ENCODE measurements at regions not wholly inside any gene's neighbourhood (a gene's known extent, or its start where the extent isn't known, plus 50 kb on each side); places are given as distances from the start of the nearest gene placed in this dataset.
A peak's percentile ranks its signal among the peaks of the same experiment; 100 is the strongest.

DNA sequence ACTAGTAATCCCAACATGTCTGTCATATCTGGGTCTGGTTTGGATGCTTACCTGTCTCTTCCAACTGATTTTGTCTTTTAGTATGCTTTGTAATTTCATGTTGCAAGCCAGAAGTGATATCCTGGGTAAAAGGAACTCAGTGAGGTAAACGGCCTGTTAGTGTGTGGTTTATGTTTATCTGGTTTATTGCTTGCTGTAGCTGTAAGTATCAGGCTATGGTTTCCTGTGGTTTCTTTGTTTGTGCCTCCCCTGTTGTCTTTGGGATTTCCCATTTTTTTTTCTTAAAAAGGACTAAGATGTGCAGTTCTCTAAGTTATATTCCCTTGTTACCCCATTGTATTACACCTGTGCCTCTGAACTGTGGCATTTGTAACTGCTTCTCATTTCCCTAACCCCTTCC, 323.5 kb upstream of the POM121L12 start:
- Histone ChIP-seq H3K36me3 (no peaks in the 10 kb centered on the region), H3K9me3 (no peaks in the 10 kb centered on the region), H3K4me1 (peaks cover 9% of the 10 kb centered on the region; the same call in 1 of the 2 replicates), H3K4me3 (ENCODE audit: low read depth, low read length) (no peak overlapping the region), H3K27me3 (no peaks in the 10 kb centered on the region)
- no peak for DNase-seq
- TF ChIP-seq, protein P1, sequence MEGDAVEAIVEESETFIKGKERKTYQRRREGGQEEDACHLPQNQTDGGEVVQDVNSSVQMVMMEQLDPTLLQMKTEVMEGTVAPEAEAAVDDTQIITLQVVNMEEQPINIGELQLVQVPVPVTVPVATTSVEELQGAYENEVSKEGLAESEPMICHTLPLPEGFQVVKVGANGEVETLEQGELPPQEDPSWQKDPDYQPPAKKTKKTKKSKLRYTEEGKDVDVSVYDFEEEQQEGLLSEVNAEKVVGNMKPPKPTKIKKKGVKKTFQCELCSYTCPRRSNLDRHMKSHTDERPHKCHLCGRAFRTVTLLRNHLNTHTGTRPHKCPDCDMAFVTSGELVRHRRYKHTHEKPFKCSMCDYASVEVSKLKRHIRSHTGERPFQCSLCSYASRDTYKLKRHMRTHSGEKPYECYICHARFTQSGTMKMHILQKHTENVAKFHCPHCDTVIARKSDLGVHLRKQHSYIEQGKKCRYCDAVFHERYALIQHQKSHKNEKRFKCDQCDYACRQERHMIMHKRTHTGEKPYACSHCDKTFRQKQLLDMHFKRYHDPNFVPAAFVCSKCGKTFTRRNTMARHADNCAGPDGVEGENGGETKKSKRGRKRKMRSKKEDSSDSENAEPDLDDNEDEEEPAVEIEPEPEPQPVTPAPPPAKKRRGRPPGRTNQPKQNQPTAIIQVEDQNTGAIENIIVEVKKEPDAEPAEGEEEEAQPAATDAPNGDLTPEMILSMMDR (IDR thresholded peaks at IDR 0.05; ENCODE audit: low read depth, low read length): no peak

DNA sequence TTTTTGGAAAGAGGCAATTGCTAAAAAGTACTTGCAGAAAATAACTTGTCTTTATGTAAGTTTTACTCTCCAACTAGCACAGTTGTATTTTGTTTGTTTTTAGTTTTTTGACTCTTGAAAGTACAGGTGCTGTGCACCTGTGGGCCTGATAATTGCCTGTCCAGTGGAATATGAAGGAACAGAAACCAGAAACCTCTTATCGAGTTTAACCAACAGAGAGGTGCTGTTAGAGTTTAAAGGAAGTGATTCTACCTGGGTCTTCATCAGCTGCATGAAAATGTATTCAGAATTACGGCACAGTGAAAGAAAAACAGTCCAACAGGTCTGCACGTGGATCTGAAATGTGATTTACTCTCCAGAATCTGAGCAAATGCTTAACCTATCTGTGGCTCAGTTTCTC, 326.6 kb upstream of the POM121L12 start:
- no peaks in the 10 kb centered on the region for H3K36me3 ChIP-seq
- H3K9me3 ChIP-seq: no peaks in the 10 kb centered on the region
- TF ChIP-seq, protein P1 (IDR thresholded peaks at IDR 0.05; ENCODE audit: low read depth, low read length): no peak
- H3K4me1 ChIP-seq: no peaks in the 10 kb centered on the region; the same call in 1 of the 2 replicates
- no peak overlapping the region for H3K4me3 ChIP-seq (ENCODE audit: low read depth, low read length)
- no peaks in the 10 kb centered on the region for H3K27me3 ChIP-seq
- DNase-seq: no peak

DNA sequence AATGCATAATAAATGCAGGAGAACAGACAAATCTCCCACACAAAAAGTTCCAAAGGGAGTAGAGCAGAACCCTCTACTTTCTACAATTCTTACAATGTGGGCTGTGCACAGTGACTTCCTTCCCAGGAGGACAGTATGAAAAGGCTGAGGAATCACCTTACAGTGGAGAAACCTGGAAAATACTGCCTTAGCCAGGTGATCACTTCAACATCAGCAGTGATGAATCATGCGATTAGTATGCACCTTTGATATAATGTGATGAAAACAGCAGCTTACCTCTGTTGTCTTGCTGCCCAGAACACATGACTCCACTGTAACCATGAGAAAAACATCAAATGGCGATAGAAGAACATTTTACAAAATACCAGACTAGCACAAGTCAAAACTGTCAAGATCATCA, 329.7 kb upstream of the POM121L12 start:
- H3K9me3 ChIP-seq: no peaks in the 10 kb centered on the region
- H3K4me3 ChIP-seq (ENCODE audit: low read depth, low read length): no peak overlapping the region
- H3K27me3 ChIP-seq: no peaks in the 10 kb centered on the region
- H3K36me3 ChIP-seq: no peaks in the 10 kb centered on the region
- no peak for DNase-seq
- H3K4me1 ChIP-seq: no peaks in the 10 kb centered on the region; the same call in 1 of the 2 replicates
- TF ChIP-seq, protein P1 (IDR thresholded peaks at IDR 0.05; ENCODE audit: low read depth, low read length): no peak

DNA sequence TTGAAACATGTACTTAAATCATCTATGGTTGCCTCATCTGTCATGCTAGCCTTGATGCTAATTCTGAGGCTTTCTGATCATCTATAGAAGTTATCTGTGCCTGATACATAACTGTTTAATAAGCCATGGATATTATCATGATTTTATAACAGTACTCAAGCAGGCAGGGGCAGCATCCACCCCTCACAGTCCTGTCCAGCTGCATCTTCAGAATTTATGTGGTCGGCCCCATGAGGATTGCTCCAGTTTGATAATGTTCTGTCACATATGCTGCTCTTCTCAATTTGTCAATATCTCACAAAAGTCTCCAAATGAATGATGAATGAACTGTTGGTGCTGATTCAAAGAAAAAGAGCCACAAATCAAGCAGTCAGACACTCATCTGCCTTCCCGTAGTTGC, 335.1 kb upstream of the POM121L12 start:
- no peaks in the 10 kb centered on the region for H3K27me3 ChIP-seq
- TF ChIP-seq, protein P1 (IDR thresholded peaks at IDR 0.05; ENCODE audit: low read depth, low read length): no peak
- H3K36me3 ChIP-seq: no peaks in the 10 kb centered on the region
- H3K4me3 ChIP-seq (ENCODE audit: low read depth, low read length): no peak overlapping the region
- no peak for DNase-seq
- H3K4me1 ChIP-seq: peaks cover 12% of the 10 kb centered on the region
- H3K9me3 ChIP-seq: no peaks in the 10 kb centered on the region

DNA sequence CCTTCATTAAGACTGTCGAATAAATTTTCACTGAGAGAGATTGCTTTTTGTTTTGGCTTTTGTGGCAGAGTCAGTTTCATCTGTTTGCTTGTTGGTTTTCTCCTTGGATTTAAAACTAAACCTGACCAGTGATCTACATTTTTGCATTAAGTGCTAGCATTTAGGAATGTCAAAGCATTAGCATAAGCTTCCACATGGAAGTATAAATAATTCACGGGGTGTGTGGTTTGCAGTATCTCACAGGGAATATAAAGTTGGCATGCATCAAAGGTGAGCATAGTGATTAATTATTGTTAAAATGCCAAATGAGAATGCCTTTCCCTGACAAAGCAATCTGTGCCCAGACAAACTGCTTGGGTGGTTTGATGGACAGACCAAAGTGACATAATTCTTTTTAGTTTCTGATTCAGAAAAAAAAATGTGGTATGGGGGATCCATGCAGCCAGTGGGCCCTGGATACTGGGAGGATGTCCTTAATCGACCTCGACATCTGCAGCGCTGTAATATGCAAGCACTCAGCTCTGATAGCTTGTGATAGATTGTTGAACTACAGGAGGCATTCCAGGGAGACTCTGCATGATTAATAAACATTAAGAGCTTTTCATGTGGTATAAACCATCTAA, 339.3 kb upstream of the POM121L12 start:
- peaks cover 15% of the 10 kb centered on the region; the same call in 1 of the 2 replicates for H3K4me1 ChIP-seq
- no peak overlapping the region for H3K4me3 ChIP-seq (ENCODE audit: low read depth, low read length)
- DNase-seq: peak; percentile 48
- H3K9me3 ChIP-seq: no peaks in the 10 kb centered on the region
- no peaks in the 10 kb centered on the region for H3K36me3 ChIP-seq
- TF ChIP-seq, protein P1 (IDR thresholded peaks at IDR 0.05; ENCODE audit: low read depth, low read length): no peak
- no peaks in the 10 kb centered on the region for H3K27me3 ChIP-seq

DNA sequence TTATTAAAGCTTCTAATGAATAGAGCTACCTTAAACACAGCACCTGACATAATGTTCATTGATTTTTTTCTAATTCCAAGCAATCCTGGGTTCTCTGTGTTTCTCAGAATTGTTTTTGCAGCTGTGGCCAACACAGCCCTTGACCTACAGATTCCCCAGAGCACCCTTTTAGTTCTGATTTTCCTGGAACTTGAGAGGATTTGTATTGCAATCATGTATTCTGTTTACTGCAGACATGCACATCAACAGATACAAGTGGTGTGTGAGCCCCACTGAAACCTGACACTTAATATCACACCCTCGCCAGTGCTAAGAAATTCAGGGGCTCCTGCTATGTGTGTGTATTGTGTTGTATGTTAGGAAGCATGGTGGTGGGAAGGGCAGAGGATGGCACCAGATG, 344.2 kb upstream of the POM121L12 start:
- no peaks in the 10 kb centered on the region for H3K9me3 ChIP-seq
- no peak for DNase-seq
- H3K36me3 ChIP-seq: no peaks in the 10 kb centered on the region
- H3K4me1 ChIP-seq: peaks cover 8% of the 10 kb centered on the region; the same call in 1 of the 2 replicates
- H3K27me3 ChIP-seq: no peaks in the 10 kb centered on the region
- TF ChIP-seq, protein P1 (IDR thresholded peaks at IDR 0.05; ENCODE audit: low read depth, low read length): no peak
- no peak overlapping the region for H3K4me3 ChIP-seq (ENCODE audit: low read depth, low read length)

Data from BE2C (cell line).